ENCODE measurements at regions not wholly inside any gene's neighbourhood (a gene's known extent, or its start where the extent isn't known, plus 50 kb on each side); places are given as distances from the start of the nearest gene placed in this dataset.

GRCh38 chr12:63423839-63424238 is 244.5 kb downstream of the DPY19L2 start:
- Histone ChIP-seq H4K20me1 (ENCODE audit: control insufficient read depth, insufficient read depth, low read length, poor library complexity, severe bottlenecking) (no peaks in the 10 kb centered on the region), H3K27me3 (replicated peaks in 1 of 4; ENCODE audit: control extremely low read depth in 1 of 4, control insufficient read depth in 3 of 4, insufficient read depth in 4 of 4, low read length in 3 of 4) (no peaks in the 10 kb centered on the region), H3K4me1 (ENCODE audit: control insufficient read depth in 2 of 2, insufficient read depth in 2 of 2, low read length in 2 of 2) (no peaks in the 10 kb centered on the region), H3K9ac (ENCODE audit: low read length) (no peak overlapping the region), H3K9me3 (ENCODE audit: control extremely low read depth in 1 of 3, control insufficient read depth in 2 of 3, insufficient read depth in 1 of 3, low read length in 2 of 3) (no peaks in the 10 kb centered on the region), H3K79me2 (ENCODE audit: control insufficient read depth, insufficient read depth, low read length) (no peaks in the 10 kb centered on the region), H2AFZ (ENCODE audit: insufficient read depth, low read depth, low read length, poor library complexity, severe bottlenecking) (no peak overlapping the region), H3K4me3 (ENCODE audit: control extremely low read depth in 1 of 5, extremely low read depth in 1 of 5, insufficient read depth in 1 of 5, low read depth in 2 of 5, low read length in 4 of 5) (no peak overlapping the region), H3K4me2 (replicated peaks; ENCODE audit: low read depth, low read length, poor library complexity, severe bottlenecking) (no peak overlapping the region), H3K36me3 (replicated peaks in 1 of 2; ENCODE audit: control extremely low read depth in 1 of 2, control insufficient read depth in 1 of 2, extremely low read depth in 1 of 2, insufficient read depth in 2 of 2, low read length in 1 of 2) (no peaks in the 10 kb centered on the region), H3K27ac (ENCODE audit: low read length in 2 of 2) (no peak overlapping the region)
- TF ChIP-seq EZH2 (IDR thresholded peaks at IDR 0.05; ENCODE audit: borderline replicate concordance, insufficient read depth, low read depth, low read length, poor library complexity, severe bottlenecking): no peak
- no peak for ATAC-seq (ENCODE audit: low read depth)
- POLR2A ChIA-PET: no interaction called here
- 83% methylated on average over 1 of the region's 4 CpGs for WGBS (ENCODE audit: insufficient coverage)
- intact Hi-C loops (cut with micrococcal nuclease): no loop called here
- H3K27me3 Mint-ChIP-seq: no peaks in the 10 kb centered on the region
- no peak overlapping the region for H3K27ac Mint-ChIP-seq
- no peak overlapping the region for H3K4me3 Mint-ChIP-seq
- CTCF ChIA-PET: no interaction called here
- H3K9me3 Mint-ChIP-seq (ENCODE audit: insufficient read depth): no peaks in the 10 kb centered on the region
- no peaks in the 10 kb centered on the region for H3K4me1 Mint-ChIP-seq
- no peak for DNase-seq

GRCh38 chr12:63420206-63420644 is 248.1 kb downstream of the DPY19L2 start:
- Histone ChIP-seq H3K27ac (ENCODE audit: low read length in 2 of 2) (no peak overlapping the region), H3K4me2 (replicated peaks; ENCODE audit: low read depth, low read length, poor library complexity, severe bottlenecking) (no peak overlapping the region), H3K79me2 (ENCODE audit: control insufficient read depth, insufficient read depth, low read length) (no peaks in the 10 kb centered on the region), H3K27me3 (replicated peaks in 1 of 4; ENCODE audit: control extremely low read depth in 1 of 4, control insufficient read depth in 3 of 4, insufficient read depth in 4 of 4, low read length in 3 of 4) (no peaks in the 10 kb centered on the region), H3K4me1 (ENCODE audit: control insufficient read depth in 2 of 2, insufficient read depth in 2 of 2, low read length in 2 of 2) (no peaks in the 10 kb centered on the region), H2AFZ (ENCODE audit: insufficient read depth, low read depth, low read length, poor library complexity, severe bottlenecking) (no peak overlapping the region), H3K36me3 (replicated peaks in 1 of 2; ENCODE audit: control extremely low read depth in 1 of 2, control insufficient read depth in 1 of 2, extremely low read depth in 1 of 2, insufficient read depth in 2 of 2, low read length in 1 of 2) (no peaks in the 10 kb centered on the region), H3K9me3 (ENCODE audit: control extremely low read depth in 1 of 3, control insufficient read depth in 2 of 3, insufficient read depth in 1 of 3, low read length in 2 of 3) (peaks cover 0 to 4% (median 0%) of the 10 kb centered on the region in 3 donors), H3K9ac (ENCODE audit: low read length) (no peak overlapping the region), H3K4me3 (ENCODE audit: control extremely low read depth in 1 of 5, extremely low read depth in 1 of 5, insufficient read depth in 1 of 5, low read depth in 2 of 5, low read length in 4 of 5) (no peak overlapping the region), H4K20me1 (ENCODE audit: control insufficient read depth, insufficient read depth, low read length, poor library complexity, severe bottlenecking) (no peaks in the 10 kb centered on the region)
- intact Hi-C loops (cut with micrococcal nuclease): no loop called here
- WGBS (ENCODE audit: insufficient coverage): 80% methylated on average over 1 of the region's 6 CpGs
- H3K27me3 Mint-ChIP-seq: no peaks in the 10 kb centered on the region
- no peak for ATAC-seq (ENCODE audit: low read depth)
- ChIA-PET POLR2A (no interaction called here), CTCF (interaction anchor here (0.9 to 3.0 kb wide), 5 partner anchors 9 to 837 kb away, joined by 3 to 20 read pairs (median 5); no protein-coding TSS in a partner anchor)
- no peak overlapping the region for H3K27ac Mint-ChIP-seq
- no peaks in the 10 kb centered on the region for H3K9me3 Mint-ChIP-seq (ENCODE audit: insufficient read depth)
- no peaks in the 10 kb centered on the region for H3K4me1 Mint-ChIP-seq
- no peak overlapping the region for H3K4me3 Mint-ChIP-seq
- TF ChIP-seq CTCF (IDR thresholded peaks at IDR 0.05) (peak; percentile 59), EZH2 (IDR thresholded peaks at IDR 0.05; ENCODE audit: borderline replicate concordance, insufficient read depth, low read depth, low read length, poor library complexity, severe bottlenecking) (no peak)
- peak; percentile 38 for DNase-seq

Data from B cell (primary cell).